ENCODE measurements at regions not wholly inside any gene's neighbourhood (a gene's known extent, or its start where the extent isn't known, plus 50 kb on each side); places are given as distances from the start of the nearest gene placed in this dataset.
A peak's percentile ranks its signal among the peaks of the same experiment; 100 is the strongest.

- in situ Hi-C loops (cut with MboI; ENCODE audit: low pct_unique_long_range_greater_than_20kb, low sequenced_read_pairs) = no loop called here
- no peak for DNase-seq
These were observed 67.5 kb upstream of the SPATA13 start for GRCh38 chr13:24093047-24093446.

- in situ Hi-C loops (cut with MboI; ENCODE audit: low pct_unique_long_range_greater_than_20kb, low sequenced_read_pairs) = no loop called here
- DNase-seq = no peak
These were observed 63.9 kb upstream of the SPATA13 start for GRCh38 chr13:24096659-24097058.

- in situ Hi-C loops (cut with MboI; ENCODE audit: low pct_unique_long_range_greater_than_20kb, low sequenced_read_pairs) = no loop called here
- DNase-seq = peak; percentile 21
These were observed 63.5 kb upstream of the SPATA13 start for GRCh38 chr13:24097064-24097463.

GRCh38 chr13:24097667-24098066 is 62.9 kb upstream of the SPATA13 start:
- peak; percentile 19 for DNase-seq
- in situ Hi-C loops (cut with MboI; ENCODE audit: low pct_unique_long_range_greater_than_20kb, low sequenced_read_pairs) = no loop called here

- in situ Hi-C loops (cut with MboI; ENCODE audit: low pct_unique_long_range_greater_than_20kb, low sequenced_read_pairs) = no loop called here
- no peak for DNase-seq
These were observed 61.0 kb upstream of the SPATA13 start for GRCh38 chr13:24099490-24099889.

- in situ Hi-C loops (cut with MboI; ENCODE audit: low pct_unique_long_range_greater_than_20kb, low sequenced_read_pairs) = no loop called here
- no peak for DNase-seq
These were observed 60.3 kb upstream of the SPATA13 start for GRCh38 chr13:24100188-24100587.

- in situ Hi-C loops (cut with MboI; ENCODE audit: low pct_unique_long_range_greater_than_20kb, low sequenced_read_pairs) = no loop called here
- DNase-seq = no peak
These were observed 56.6 kb upstream of the SPATA13 start for GRCh38 chr13:24103782-24104372.

GRCh38 chr13:24104723-24105122 is 55.8 kb upstream of the SPATA13 start:
- in situ Hi-C loops (cut with MboI; ENCODE audit: low pct_unique_long_range_greater_than_20kb, low sequenced_read_pairs) = no loop called here
- DNase-seq = no peak

- no peak for DNase-seq
These were observed 54.1 kb upstream of the SPATA13 start for GRCh38 chr13:24106429-24106828.

GRCh38 chr13:24107955-24108614 is 52.4 kb upstream of the SPATA13 start:
- DNase-seq = no peak
- in situ Hi-C loops (cut with MboI; ENCODE audit: low pct_unique_long_range_greater_than_20kb, low sequenced_read_pairs) = no loop called here

More at GRCh38 chr13:24106429-24106828, 54.1 kb upstream of the SPATA13 start:
- in situ Hi-C loops (cut with MboI; ENCODE audit: low pct_unique_long_range_greater_than_20kb, low sequenced_read_pairs) = no loop called here

GRCh38 chr13:24108615-24108965 is 51.9 kb upstream of the SPATA13 start:
- DNase-seq = no peak
- in situ Hi-C loops (cut with MboI; ENCODE audit: low pct_unique_long_range_greater_than_20kb, low sequenced_read_pairs) = no loop called here

- no peak for DNase-seq
- in situ Hi-C loops (cut with MboI; ENCODE audit: low pct_unique_long_range_greater_than_20kb, low sequenced_read_pairs) = no loop called here
These were observed 50.5 kb upstream of the SPATA13 start for GRCh38 chr13:24110011-24110410.

All from KBM-7 (cell line).